ENCODE measurements at regions not wholly inside any gene's neighbourhood (a gene's known extent, or its start where the extent isn't known, plus 50 kb on each side); places are given as distances from the start of the nearest gene placed in this dataset.

DNA sequence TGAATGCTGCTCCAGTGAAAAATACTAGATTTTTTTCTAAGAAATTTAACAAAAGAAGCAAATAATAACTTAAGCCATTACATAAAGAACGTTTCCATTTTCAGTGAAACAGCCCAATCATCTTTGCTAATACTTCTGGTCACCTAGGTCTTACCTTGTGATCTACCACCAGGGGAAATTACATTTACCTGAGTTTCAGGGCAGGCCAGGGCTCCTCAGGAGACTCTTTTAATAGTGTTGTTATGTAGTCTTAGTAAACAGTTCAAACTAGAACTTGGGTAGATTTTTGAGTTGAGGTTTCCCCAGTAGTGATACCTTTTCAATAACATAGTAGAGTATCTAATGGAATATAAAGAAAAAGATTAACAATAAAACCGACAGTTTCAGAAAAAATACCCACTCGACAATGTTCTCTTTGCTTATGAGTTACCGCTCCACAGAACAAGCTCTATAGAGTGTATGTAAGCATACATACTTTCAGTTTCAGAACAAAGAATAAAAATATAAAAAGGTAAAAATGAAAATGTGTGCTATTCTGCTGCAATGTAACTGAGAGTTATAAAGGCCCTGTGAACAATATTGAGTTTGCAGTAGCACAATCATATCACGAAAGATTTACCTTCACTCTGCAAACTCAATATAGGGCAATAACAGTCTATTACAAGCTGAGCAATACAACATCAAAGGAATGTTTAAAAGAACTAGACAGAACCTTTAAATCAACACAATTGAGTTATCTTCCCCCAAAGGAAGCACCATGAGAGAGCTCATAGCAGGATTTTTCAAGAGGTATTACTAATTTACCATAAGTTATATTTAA lies 165.8 kb downstream of the ATOH1 start:
- 25% methylated on average over 5 of the region's 5 CpGs for WGBS (ENCODE audit: low lambda C conversion rate)
- Histone ChIP-seq H4K20me1 (ENCODE audit: insufficient read depth, low read length) (no peaks in the 10 kb centered on the region), H2AFZ (ENCODE audit: low read length) (no peak overlapping the region), H3K27ac (ENCODE audit: extremely low read length, insufficient read depth, low read length) (no peak overlapping the region), H3K27me3 (ENCODE audit: control insufficient read depth in 1 of 2, insufficient read depth in 2 of 2, low read length in 2 of 2) (no peaks in the 10 kb centered on the region), H3K36me3 (replicated peaks in 1 of 2; ENCODE audit: control insufficient read depth in 1 of 2, insufficient read depth in 2 of 2, low read length in 2 of 2) (no peaks in the 10 kb centered on the region), H3K4me2 (ENCODE audit: low read depth, low read length) (no peak overlapping the region), H3K9ac (ENCODE audit: insufficient read depth, low read depth, low read length) (no peak overlapping the region), H3K79me2 (ENCODE audit: insufficient read depth, low read length) (no peaks in the 10 kb centered on the region), H3K4me1 (ENCODE audit: insufficient read depth, low read length) (no peaks in the 10 kb centered on the region), H3K9me3 (ENCODE audit: low read length) (no peaks in the 10 kb centered on the region), H3K4me3 (replicated peaks in 1 of 3; ENCODE audit: insufficient read depth in 1 of 3, low read depth in 2 of 3, low read length in 3 of 3) (no peak overlapping the region)
- no peak for TF ChIP-seq THAP9 (CRISPR knock-in tag; IDR thresholded peaks at IDR 0.05; ENCODE audit: borderline replicate concordance)
- TF ChIP-seq PPARG (CRISPR knock-in tag; conservative IDR thresholded peaks at IDR 0.05) = no peak
- no peak for TF ChIP-seq ARNTL (CRISPR knock-in tag; IDR thresholded peaks at IDR 0.05)
- TF ChIP-seq NFE2L2 (IDR thresholded peaks at IDR 0.05; ENCODE audit: low read length) = no peak
- TF ChIP-seq ZSCAN25 (CRISPR knock-in tag; IDR thresholded peaks at IDR 0.05) = no peak
- no peak for TF ChIP-seq KLF6 (CRISPR knock-in tag; IDR thresholded peaks at IDR 0.05)
- no peak for TF ChIP-seq NR2F6 (IDR thresholded peaks at IDR 0.05)
- no peak for TF ChIP-seq NR2F6 (CRISPR knock-in tag; IDR thresholded peaks at IDR 0.05)
- ChIA-PET CTCF (ENCODE audit: low intra/inter-chr PET ratio, low total read pairs) (no interaction called here), POLR2A (no interaction called here)
- ATAC-seq = no peak
- no TSS peak for BruUV-seq (replicated peaks)
- no peak for DNase-seq (ENCODE audit: low spot score)
- intact Hi-C loops (cut with micrococcal nuclease; ENCODE audit: unreplicated experiment) (no loop called here), in situ Hi-C loops (cut with HindIII; ENCODE audit: extremely low pct_ligation_motif_present, low pct_unique_long_range_greater_than_20kb) (no loop called here)
- FAIRE-seq = no peak

Measured in HepG2 (cell line).